SU-DHL-6 (cell line): ENCODE measurements at regions not wholly inside any gene's neighbourhood (a gene's known extent, or its start where the extent isn't known, plus 50 kb on each side); places are given as distances from the start of the nearest gene placed in this dataset.

Experiments used
- H2AFZ ChIP-seq: fragments of 200-600 bp; sonication (generic); 2 replicates; pipeline ENCODE4 v1.6.1; 2014; ENCODE audit warnings: low read depth, mild to moderate bottlenecking, moderate library complexity, mixed read lengths, antibody characterized with exemption, low read length; ENCODE audit not compliant: severe bottlenecking
- H3F3A ChIP-seq: fragments of 200-600 bp; shearing (Covaris generic); 2 replicates; pipeline ENCODE4 v1.6.0; 2016; ENCODE audit warnings: antibody characterized with exemption, mild to moderate bottlenecking; ENCODE audit not compliant: insufficient read depth
- H3K27ac ChIP-seq: fragments of 200-600 bp; sonication (generic); 2 replicates; pipeline ENCODE4 v1.5.1; 2016; ENCODE audit warnings: low read depth, mild to moderate bottlenecking, low read length, moderate library complexity, mixed read lengths
- H3K27me3 ChIP-seq: fragments of 200-600 bp; sonication (generic), shearing (Covaris generic); 2 replicates; pipeline ENCODE4 v1.6.0; 2014; ENCODE audit warnings: mild to moderate bottlenecking, low read length
- H3K36me3 ChIP-seq: fragments of 200-600 bp; sonication (generic); 2 replicates; pipeline ENCODE4 v1.6.1; 2014; ENCODE audit warnings: mild to moderate bottlenecking, low read length, mixed read lengths
- H3K4me2 ChIP-seq: fragments of 300-600, 200-600 bp; shearing (Covaris generic), sonication (generic); 2 replicates; pipeline ENCODE4 v1.6.0; 2014; ENCODE audit warnings: low read length, low read depth, mild to moderate bottlenecking; ENCODE audit not compliant: poor library complexity, severe bottlenecking
- H3K4me3 ChIP-seq: fragments of 200-600 bp; sonication (generic); 2 replicates; pipeline ENCODE4 v1.5.1; 2014; ENCODE audit warnings: antibody characterized with exemption, low read length, mild to moderate bottlenecking, mixed read lengths; ENCODE audit not compliant: insufficient read depth, poor library complexity, severe bottlenecking
- H3K79me2 ChIP-seq: fragments of 200-600 bp; sonication (generic); 2 replicates; pipeline ENCODE4 v1.6.1; 2014; ENCODE audit warnings: mild to moderate bottlenecking, low read length, moderate library complexity; ENCODE audit not compliant: insufficient read depth
- H3K9ac ChIP-seq: fragments of 200-600 bp; sonication (generic); 2 replicates; pipeline ENCODE4 v1.7.0; 2014; ENCODE audit warnings: mild to moderate bottlenecking, low read length
- H3K9me2 ChIP-seq: fragments of 200-600 bp; sonication (generic); replicated peaks from 2 replicates; pipeline ENCODE4 v1.6.1; 2014; ENCODE audit warnings: low read length; ENCODE audit not compliant: insufficient read depth
- H3K9me3 ChIP-seq: fragments of 200-600 bp; sonication (generic); 2 replicates; pipeline ENCODE4 v1.6.1; 2014; ENCODE audit warnings: low read length, mixed read lengths; ENCODE audit not compliant: insufficient read depth
- H4K20me1 ChIP-seq: fragments of 200-600 bp; sonication (generic); 2 replicates; pipeline ENCODE4 v1.6.1; 2014; ENCODE audit warnings: low read depth, mild to moderate bottlenecking, antibody characterized with exemption, low read length, moderate library complexity, mixed read lengths
- CTCF ChIP-seq: fragments of 200-600 bp; sonication (generic); IDR thresholded peaks from one replicate; pipeline ENCODE4 v1.5.1; 2017; ENCODE audit warnings: antibody characterized with exemption, mild to moderate bottlenecking, low read length, moderate library complexity; ENCODE audit not compliant: insufficient read depth, poor library complexity, severe bottlenecking
- EZH2phosphoT487 ChIP-seq: fragments of 200-600 bp; sonication (generic), shearing (Covaris generic); conservative IDR thresholded peaks from 2 replicates; pipeline ENCODE4 v1.6.1; 2018; ENCODE audit warnings: mild to moderate bottlenecking, antibody characterized with exemption, low read length, moderate library complexity, mixed read lengths

- no peak overlapping the region for H3K4me3 ChIP-seq
- H3K79me2 ChIP-seq: no peaks in the 10 kb centered on the region
- H3K27ac ChIP-seq: no peak overlapping the region
- no peak overlapping the region for H3K9ac ChIP-seq
- no peak overlapping the region for H2AFZ ChIP-seq
- H3K9me2 ChIP-seq: no peaks in the 10 kb centered on the region
- H3K4me2 ChIP-seq: no peak overlapping the region
- H3K27me3 ChIP-seq: no peaks in the 10 kb centered on the region
- H3K9me3 ChIP-seq: no peaks in the 10 kb centered on the region
- no peak for TF ChIP-seq EZH2phosphoT487
- TF ChIP-seq CTCF: no peak
- no peaks in the 10 kb centered on the region for H4K20me1 ChIP-seq
- H3K36me3 ChIP-seq: no peaks in the 10 kb centered on the region
- no peaks in the 10 kb centered on the region for H3F3A ChIP-seq
These were observed 190.3 kb downstream of the SYK start for GRCh38 chr9:90991953-90992352.

- no peaks in the 10 kb centered on the region for H4K20me1 ChIP-seq
- no peak overlapping the region for H3K4me3 ChIP-seq
- no peak overlapping the region for H3K9ac ChIP-seq
- H2AFZ ChIP-seq: no peak overlapping the region
- no peaks in the 10 kb centered on the region for H3K9me3 ChIP-seq
- no peaks in the 10 kb centered on the region for H3K9me2 ChIP-seq
- no peak overlapping the region for H3K4me2 ChIP-seq
- no peaks in the 10 kb centered on the region for H3K79me2 ChIP-seq
- H3F3A ChIP-seq: no peaks in the 10 kb centered on the region
- H3K27me3 ChIP-seq: no peaks in the 10 kb centered on the region
- no peaks in the 10 kb centered on the region for H3K36me3 ChIP-seq
- TF ChIP-seq CTCF (no peak), EZH2phosphoT487 (no peak)
- H3K27ac ChIP-seq: no peak overlapping the region
These were observed 193.9 kb downstream of the SYK start for GRCh38 chr9:90995516-90995915.

GRCh38 chr9:90996154-90997065 lies 194.8 kb downstream of the SYK start:
- no peaks in the 10 kb centered on the region for H3K27me3 ChIP-seq
- H3K4me3 ChIP-seq: no peak overlapping the region
- no peak overlapping the region for H3K27ac ChIP-seq
- no peaks in the 10 kb centered on the region for H3K79me2 ChIP-seq
- H3F3A ChIP-seq: no peaks in the 10 kb centered on the region
- no peaks in the 10 kb centered on the region for H3K9me2 ChIP-seq
- H3K9ac ChIP-seq: no peak overlapping the region
- TF ChIP-seq EZH2phosphoT487: no peak
- no peak for TF ChIP-seq CTCF
- no peaks in the 10 kb centered on the region for H3K36me3 ChIP-seq
- H3K9me3 ChIP-seq: no peaks in the 10 kb centered on the region
- no peaks in the 10 kb centered on the region for H4K20me1 ChIP-seq
- H2AFZ ChIP-seq: no peak overlapping the region
- H3K4me2 ChIP-seq: no peak overlapping the region
